IPS-15b (cell line): ENCODE measurements at regions not wholly inside any gene's neighbourhood (a gene's known extent, or its start where the extent isn't known, plus 50 kb on each side); places are given as distances from the start of the nearest gene placed in this dataset.
"Not testable (repeated sequence)": the region's sequence is repeated elsewhere in the genome, so short reads cannot be mapped to it uniquely, and the experiment has no call there.

Source experiments
- H3K27me3 ChIP-seq: one replicate; pipeline ENCODE4 v1.6.1; 2013; ENCODE audit warnings: low read length; ENCODE audit not compliant: control insufficient read depth, insufficient read depth
- H3K36me3 ChIP-seq: one replicate; pipeline ENCODE4 v1.6.1; 2013; ENCODE audit warnings: low read length; ENCODE audit not compliant: control insufficient read depth, insufficient read depth
- H3K4me1 ChIP-seq: one replicate; pipeline ENCODE4 v1.6.1; 2013; ENCODE audit warnings: mild to moderate bottlenecking, low read length; ENCODE audit not compliant: control insufficient read depth, insufficient read depth
- H3K4me3 ChIP-seq: one replicate; pipeline ENCODE4 v1.5.1; 2013; ENCODE audit warnings: low read depth, low read length
- H3K9ac ChIP-seq: one replicate; pipeline ENCODE4 v1.6.1; 2013; ENCODE audit warnings: low read depth, mild to moderate bottlenecking, low read length
- H3K9me3 ChIP-seq: one replicate; pipeline ENCODE4 v1.6.1; 2013; ENCODE audit warnings: mild to moderate bottlenecking, low read length; ENCODE audit not compliant: control insufficient read depth, insufficient read depth

DNA sequence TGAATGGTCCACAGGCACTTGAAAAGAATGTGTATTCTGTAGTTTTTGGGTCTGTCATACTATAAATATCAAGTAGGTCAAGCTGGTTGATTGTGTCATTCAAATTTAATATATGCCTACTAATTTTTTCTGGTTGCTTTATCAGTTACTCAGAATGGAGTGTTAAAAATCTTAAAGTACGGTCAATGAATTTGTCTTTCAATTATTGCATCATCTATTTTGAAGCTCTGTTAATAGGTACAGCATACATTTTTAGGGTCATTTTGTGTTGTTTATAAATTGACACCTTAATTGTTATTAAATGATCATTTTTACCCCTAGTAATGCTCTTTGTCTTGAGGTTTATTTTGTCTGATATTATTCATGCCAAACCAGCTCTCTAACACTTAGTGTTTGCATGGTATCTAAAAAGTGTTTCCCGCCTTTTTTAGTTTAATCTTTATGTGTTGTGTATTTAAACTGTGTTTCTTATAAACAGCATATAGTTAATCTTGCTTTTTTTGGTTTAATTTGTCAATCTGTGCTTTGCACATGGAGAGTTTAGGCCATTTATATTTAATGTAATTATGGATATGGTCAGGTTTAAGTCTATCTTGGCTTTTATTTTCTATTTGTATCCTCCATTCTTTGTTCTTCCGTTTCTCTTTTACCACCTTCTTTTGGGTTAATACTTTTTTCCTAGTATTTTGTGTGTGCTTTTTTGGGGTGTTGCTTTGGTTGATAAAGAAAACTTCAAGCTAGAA is 204.9 kb upstream of the EEF2KMT start:
- H3K4me1 ChIP-seq = no peaks in the 10 kb centered on the region
- no peaks in the 10 kb centered on the region for H3K9me3 ChIP-seq
- no peaks in the 10 kb centered on the region for H3K27me3 ChIP-seq
- no peak overlapping the region for H3K4me3 ChIP-seq
- H3K36me3 ChIP-seq = no peaks in the 10 kb centered on the region
- H3K9ac ChIP-seq = no peak overlapping the region

GRCh38 chr16:5298202-5298601 is 200.6 kb upstream of the EEF2KMT start:
- no peak overlapping the region for H3K9ac ChIP-seq
- H3K9me3 ChIP-seq = no peaks in the 10 kb centered on the region
- H3K27me3 ChIP-seq = no peaks in the 10 kb centered on the region
- no peaks in the 10 kb centered on the region for H3K36me3 ChIP-seq
- H3K4me1 ChIP-seq = peaks cover 2% of the 10 kb centered on the region
- no peak overlapping the region for H3K4me3 ChIP-seq

DNA sequence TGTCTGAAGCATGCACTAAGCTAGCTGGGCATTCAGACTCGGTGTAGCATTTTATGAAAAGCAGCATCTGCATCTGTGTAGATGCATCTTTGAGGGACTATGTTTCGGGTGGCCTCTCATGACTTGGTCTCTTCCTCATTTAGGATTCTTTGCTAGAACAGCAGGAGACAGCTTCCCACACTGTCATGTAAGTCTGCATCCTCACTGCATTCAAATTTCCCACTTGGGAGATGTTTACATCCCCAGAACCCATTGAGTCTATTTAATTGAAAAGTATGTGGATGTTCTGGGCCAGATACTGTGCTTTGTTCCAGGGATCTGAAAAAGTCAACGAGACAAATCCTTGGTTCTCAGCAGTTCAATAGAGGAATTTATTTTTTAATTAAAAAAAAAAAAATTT is 198.6 kb upstream of the EEF2KMT start:
- Histone ChIP-seq H3K4me3 (no peak overlapping the region), H3K4me1 (peaks cover 2% of the 10 kb centered on the region), H3K9ac (no peak overlapping the region), H3K27me3 (no peaks in the 10 kb centered on the region), H3K9me3 (no peaks in the 10 kb centered on the region), H3K36me3 (no peaks in the 10 kb centered on the region)

DNA sequence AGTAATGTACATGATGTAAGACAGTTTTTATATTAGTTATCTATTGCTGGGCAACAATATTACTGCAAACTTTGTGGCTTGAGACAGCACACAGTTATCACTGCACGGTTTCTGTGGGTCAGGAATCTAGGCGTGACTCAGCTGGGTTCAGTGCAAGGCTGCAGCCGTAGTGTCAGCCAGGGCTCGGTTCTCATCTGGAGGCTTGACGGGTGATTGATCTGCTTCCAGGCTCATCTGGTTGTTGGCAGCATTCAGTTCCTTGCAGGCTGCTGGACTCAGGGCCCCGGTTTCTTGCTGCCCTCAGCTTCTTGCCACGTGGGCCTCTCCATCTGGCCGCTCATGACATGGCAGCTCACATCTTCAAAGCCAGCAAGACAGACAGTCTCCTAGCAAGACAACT is 197.7 kb upstream of the EEF2KMT start:
- H3K4me3 ChIP-seq, H3K27me3 ChIP-seq, H3K36me3 ChIP-seq, H3K4me1 ChIP-seq, H3K9me3 ChIP-seq, H3K9ac ChIP-seq: not testable (repeated sequence)

DNA sequence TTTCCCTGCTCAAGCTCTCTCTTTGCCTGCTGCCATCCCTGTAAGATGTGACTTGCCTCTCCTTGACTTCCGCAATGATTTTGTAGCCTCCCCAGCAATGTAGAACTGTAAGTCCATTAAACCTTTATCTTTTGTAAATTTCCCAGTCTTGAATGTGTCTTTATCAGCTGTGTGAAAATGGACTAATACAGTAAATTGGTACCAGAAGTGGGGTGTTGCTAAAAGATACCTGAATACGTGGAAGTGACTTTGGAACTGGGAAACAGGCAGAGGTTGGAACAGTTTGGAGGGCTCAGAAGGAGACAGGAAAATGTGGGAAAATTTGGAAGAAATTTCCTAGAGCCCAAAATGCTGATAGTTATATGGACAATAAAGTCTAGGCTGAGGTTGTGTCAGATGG is 184.6 kb upstream of the EEF2KMT start:
- not testable (repeated sequence) for H3K36me3 ChIP-seq, H3K9ac ChIP-seq, H3K9me3 ChIP-seq, H3K27me3 ChIP-seq, H3K4me3 ChIP-seq, H3K4me1 ChIP-seq

- Histone ChIP-seq H3K36me3 (no peaks in the 10 kb centered on the region), H3K4me1 (peaks cover 6% of the 10 kb centered on the region), H3K27me3 (no peaks in the 10 kb centered on the region), H3K4me3 (no peak overlapping the region), H3K9ac (no peak overlapping the region), H3K9me3 (no peaks in the 10 kb centered on the region)
These were observed 159.9 kb upstream of the EEF2KMT start for GRCh38 chr16:5257462-5257861.

GRCh38 chr16:5252791-5253190 is 155.2 kb upstream of the EEF2KMT start:
- Histone ChIP-seq H3K9me3 (no peaks in the 10 kb centered on the region), H3K4me3 (no peak overlapping the region), H3K36me3 (no peaks in the 10 kb centered on the region), H3K27me3 (no peaks in the 10 kb centered on the region), H3K4me1 (peaks cover 13% of the 10 kb centered on the region), H3K9ac (no peak overlapping the region)

- H3K9ac ChIP-seq, H3K27me3 ChIP-seq, H3K4me3 ChIP-seq, H3K36me3 ChIP-seq, H3K9me3 ChIP-seq, H3K4me1 ChIP-seq: not testable (repeated sequence)
These were observed 149.8 kb upstream of the EEF2KMT start for GRCh38 chr16:5247403-5247802.

DNA sequence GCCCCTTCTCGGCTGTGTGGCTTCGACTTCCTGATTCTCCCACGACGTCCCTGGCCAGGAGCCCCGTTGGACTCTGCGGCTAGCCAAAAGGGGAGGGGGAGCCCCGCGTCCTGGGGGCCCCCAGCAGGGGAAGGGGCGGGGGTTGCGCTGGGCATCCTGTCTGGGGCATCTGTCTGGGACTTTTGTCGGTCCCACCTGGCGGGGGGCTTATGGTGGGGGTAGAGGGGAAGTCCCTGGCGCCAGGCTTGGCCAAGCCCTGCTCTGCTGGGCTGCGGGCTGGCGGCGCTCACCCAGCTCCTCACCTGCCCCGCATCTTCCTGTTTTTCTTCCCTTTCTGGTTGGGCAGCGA is 142.7 kb upstream of the EEF2KMT start:
- H3K9ac ChIP-seq, H3K27me3 ChIP-seq, H3K36me3 ChIP-seq, H3K4me1 ChIP-seq, H3K9me3 ChIP-seq: not testable (repeated sequence)
- peak overlapping the region; percentile 37 for H3K4me3 ChIP-seq

DNA sequence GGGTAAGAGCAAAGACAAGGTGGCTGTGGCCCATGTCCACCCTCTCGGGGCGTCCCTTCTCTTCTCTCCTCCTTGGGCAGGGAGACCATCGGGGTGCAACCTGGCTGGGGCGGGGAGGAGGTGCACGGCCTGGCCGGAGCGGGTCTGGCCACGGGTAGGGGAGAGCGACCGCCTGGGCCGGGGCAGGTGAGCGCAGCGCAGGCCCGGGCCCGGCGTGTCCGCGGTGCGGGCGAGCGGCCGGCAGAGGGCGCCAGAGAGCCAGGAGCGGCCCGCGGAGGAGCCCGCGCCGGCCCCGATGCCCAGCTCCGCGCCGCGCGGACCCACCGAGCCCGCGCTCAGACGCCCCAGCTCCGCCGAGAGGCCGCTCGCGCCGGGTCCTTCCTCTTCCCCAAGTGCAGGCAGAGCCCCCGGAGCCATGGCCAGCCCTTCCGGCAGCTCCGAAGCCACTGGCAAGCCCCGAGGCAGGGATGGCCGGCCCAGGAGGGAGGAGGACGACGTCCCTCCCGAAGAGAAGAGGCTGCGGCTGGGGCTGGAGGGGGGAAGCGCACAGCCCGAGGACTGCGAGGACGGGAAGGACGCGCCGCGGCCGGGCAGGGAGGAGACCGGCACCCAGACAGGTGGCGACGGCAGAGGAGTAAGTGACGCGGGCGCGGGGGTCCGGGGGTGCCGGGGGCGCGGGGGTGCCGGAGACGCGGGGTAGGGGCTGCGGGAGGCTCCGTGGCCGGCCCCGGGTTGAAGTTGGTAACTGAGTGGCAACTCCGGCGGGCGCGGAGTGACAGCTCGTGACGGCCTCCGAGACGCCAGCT is 142.1 kb upstream of the EEF2KMT start:
- not testable (repeated sequence) for H3K27me3 ChIP-seq, H3K9ac ChIP-seq, H3K9me3 ChIP-seq, H3K4me1 ChIP-seq, H3K36me3 ChIP-seq
- H3K4me3 ChIP-seq = peak overlapping the region; percentile 37

- H3K9ac ChIP-seq = no peak overlapping the region
- no peaks in the 10 kb centered on the region for H3K4me1 ChIP-seq
- no peaks in the 10 kb centered on the region for H3K36me3 ChIP-seq
- H3K4me3 ChIP-seq = no peak overlapping the region
- peaks cover 3% of the 10 kb centered on the region for H3K9me3 ChIP-seq
- peaks cover 4% of the 10 kb centered on the region for H3K27me3 ChIP-seq
These were observed 137.5 kb upstream of the EEF2KMT start for GRCh38 chr16:5235119-5235518.

DNA sequence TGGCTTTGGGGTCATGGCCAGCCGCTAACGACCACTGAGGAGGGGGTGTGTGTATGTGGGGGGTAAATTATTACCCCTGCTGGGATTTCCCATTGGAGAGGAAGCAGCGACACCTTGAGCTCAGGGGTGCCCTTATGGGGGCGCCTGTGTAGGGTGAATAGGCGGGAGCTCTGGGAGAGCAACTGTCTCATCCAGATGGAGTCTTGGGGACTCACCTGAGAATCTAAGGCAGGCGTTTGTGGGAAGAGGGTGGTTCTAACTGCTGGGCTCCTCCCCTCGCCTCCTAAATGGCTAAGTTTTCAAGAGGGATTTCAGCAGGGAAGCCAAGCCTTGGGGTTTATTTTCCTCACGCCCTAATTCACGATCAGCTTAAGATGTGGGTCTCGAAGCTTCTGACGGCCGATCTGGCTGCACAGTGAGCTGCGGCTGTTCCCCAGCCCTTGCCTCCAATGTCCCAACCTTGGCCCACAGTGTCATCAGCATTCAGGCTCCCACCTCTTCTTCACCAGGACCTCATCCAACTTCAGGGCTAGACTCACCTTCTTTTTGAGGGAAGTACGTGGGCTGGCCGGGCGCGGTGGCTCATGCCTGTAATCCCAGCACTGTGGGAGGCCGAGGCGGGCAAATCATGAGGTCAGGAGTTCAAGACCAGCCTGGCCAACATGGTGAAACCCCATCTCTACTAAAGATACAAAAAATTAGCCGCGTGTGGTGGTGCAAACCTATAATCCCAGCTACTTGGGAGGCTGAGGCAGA is 136.9 kb upstream of the EEF2KMT start:
- Histone ChIP-seq H3K36me3 (no peaks in the 10 kb centered on the region), H3K4me3 (no peak overlapping the region), H3K4me1 (no peaks in the 10 kb centered on the region), H3K9ac (no peak overlapping the region), H3K9me3 (peaks cover 3% of the 10 kb centered on the region), H3K27me3 (peaks cover 4% of the 10 kb centered on the region)
